ENCODE measurements at regions not wholly inside any gene's neighbourhood (a gene's known extent, or its start where the extent isn't known, plus 50 kb on each side); places are given as distances from the start of the nearest gene placed in this dataset.

GRCh38 chr1:58430421-58431275 is 115.9 kb downstream of the OMA1 start:
- no peak for DNase-seq
- TF ChIP-seq CTCF (IDR thresholded peaks at IDR 0.05; ENCODE audit: low read depth, low read length): no peak
- Histone ChIP-seq H3K4me3 (ENCODE audit: low read depth, low read length) (no peak overlapping the region), H3K27me3 (ENCODE audit: insufficient read depth, low read depth, severe bottlenecking) (no peaks in the 10 kb centered on the region), H3K27ac (no peak overlapping the region), H3K36me3 (no peaks in the 10 kb centered on the region), H3K9me3 (ENCODE audit: severe bottlenecking) (no peaks in the 10 kb centered on the region)

- no peak overlapping the region for H3K4me3 ChIP-seq (ENCODE audit: low read depth, low read length)
- TF ChIP-seq CTCF (IDR thresholded peaks at IDR 0.05; ENCODE audit: low read depth, low read length): no peak
Measured at GRCh38 chr1:58426918-58427317, 119.6 kb downstream of the OMA1 start.

GRCh38 chr1:58422436-58422835 is 124.1 kb downstream of the OMA1 start:
- Histone ChIP-seq H3K27me3 (ENCODE audit: insufficient read depth, low read depth, severe bottlenecking) (no peaks in the 10 kb centered on the region), H3K36me3 (no peaks in the 10 kb centered on the region), H3K27ac (no peak overlapping the region), H3K9me3 (ENCODE audit: severe bottlenecking) (no peaks in the 10 kb centered on the region), H3K4me3 (ENCODE audit: low read depth, low read length) (no peak overlapping the region)
- TF ChIP-seq CTCF (IDR thresholded peaks at IDR 0.05; ENCODE audit: low read depth, low read length): no peak
- no peak for DNase-seq

More at GRCh38 chr1:58426918-58427317, 119.6 kb downstream of the OMA1 start:
- Histone ChIP-seq H3K9me3 (ENCODE audit: severe bottlenecking) (no peaks in the 10 kb centered on the region), H3K27me3 (ENCODE audit: insufficient read depth, low read depth, severe bottlenecking) (no peaks in the 10 kb centered on the region), H3K36me3 (no peaks in the 10 kb centered on the region), H3K27ac (no peak overlapping the region)
- no peak for DNase-seq

GRCh38 chr1:58418283-58419228 is 128.0 kb downstream of the OMA1 start:
- Histone ChIP-seq H3K9me3 (ENCODE audit: severe bottlenecking) (no peaks in the 10 kb centered on the region), H3K36me3 (no peaks in the 10 kb centered on the region), H3K27me3 (ENCODE audit: insufficient read depth, low read depth, severe bottlenecking) (no peaks in the 10 kb centered on the region), H3K4me3 (ENCODE audit: low read depth, low read length) (no peak overlapping the region), H3K27ac (no peak overlapping the region)
- no peak for DNase-seq
- TF ChIP-seq CTCF (IDR thresholded peaks at IDR 0.05; ENCODE audit: low read depth, low read length): no peak

GRCh38 chr1:58412071-58412580 is 134.4 kb downstream of the OMA1 start:
- Histone ChIP-seq H3K27me3 (ENCODE audit: insufficient read depth, low read depth, severe bottlenecking) (no peaks in the 10 kb centered on the region), H3K4me3 (ENCODE audit: low read depth, low read length) (no peak overlapping the region), H3K27ac (no peak overlapping the region), H3K9me3 (ENCODE audit: severe bottlenecking) (no peaks in the 10 kb centered on the region), H3K36me3 (no peaks in the 10 kb centered on the region)
- DNase-seq: no peak
- no peak for TF ChIP-seq CTCF (IDR thresholded peaks at IDR 0.05; ENCODE audit: low read depth, low read length)
